CD4-positive, alpha-beta T cell treated with Interleukin-10 for 1 hour (primary cell): ENCODE measurements at regions not wholly inside any gene's neighbourhood (a gene's known extent, or its start where the extent isn't known, plus 50 kb on each side); places are given as distances from the start of the nearest gene placed in this dataset.

ENCODE experiments used
- DNase-seq: peaks from one replicate; pipeline ENCODE4 v3.0.0-alpha.2; 2020

DNA sequence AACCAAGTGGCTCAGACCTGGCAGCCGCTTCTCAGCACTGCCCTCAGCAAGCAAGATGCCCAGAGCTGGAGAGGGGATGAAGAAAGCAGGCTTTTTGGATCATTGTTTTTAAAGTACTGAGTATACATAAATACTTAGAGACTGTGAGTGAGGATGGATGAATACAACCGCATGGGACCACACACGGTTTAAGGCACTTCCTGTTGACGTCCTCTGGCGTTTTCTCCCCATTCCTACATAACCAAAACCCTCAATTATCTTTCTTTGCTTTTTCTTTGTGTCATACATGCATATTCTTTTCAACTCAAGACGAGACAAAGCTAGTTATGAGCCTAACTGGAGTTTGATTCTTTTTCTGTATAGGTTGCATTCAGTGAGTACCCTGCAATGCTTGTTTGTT, 198.4 kb downstream of the GALR1 start:
- DNase-seq: no peak

DNA sequence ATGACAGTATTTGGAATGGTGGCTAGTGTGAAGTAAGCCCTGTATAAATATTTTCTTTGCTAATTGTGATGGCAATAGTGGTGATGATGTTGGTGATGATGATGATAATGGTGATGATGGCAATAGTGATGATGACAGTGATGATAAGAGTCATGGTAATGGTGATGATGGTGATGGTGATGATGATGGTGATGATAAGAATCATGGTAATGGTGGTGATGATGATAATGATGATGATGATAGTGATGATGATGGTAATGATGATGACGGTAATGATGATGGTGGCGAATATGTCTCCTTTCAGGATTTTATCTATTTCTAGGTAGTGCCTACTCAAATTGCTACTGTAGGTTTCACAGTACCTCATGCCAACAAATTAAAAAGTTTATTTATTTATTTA, 205.4 kb downstream of the GALR1 start:
- DNase-seq: no peak

DNA sequence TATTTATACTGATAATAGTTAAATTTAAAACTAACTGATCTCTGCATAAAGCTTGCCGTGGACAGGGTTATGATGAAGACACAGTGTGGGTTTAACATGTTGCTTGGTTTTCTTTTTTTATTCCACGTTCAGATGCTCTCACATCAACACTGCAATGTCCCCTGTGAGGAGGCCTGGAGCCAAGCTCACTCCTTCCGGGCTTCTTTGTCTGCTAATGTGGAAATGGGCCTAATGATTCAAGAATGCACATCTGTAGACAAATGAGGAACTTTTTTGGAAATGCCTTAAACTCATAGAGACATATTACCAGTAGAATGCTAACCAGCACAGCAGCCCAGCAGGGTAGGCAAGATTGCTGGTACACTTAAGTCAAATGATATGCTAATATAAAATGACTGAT, 208.0 kb downstream of the GALR1 start:
- no peak for DNase-seq

DNA sequence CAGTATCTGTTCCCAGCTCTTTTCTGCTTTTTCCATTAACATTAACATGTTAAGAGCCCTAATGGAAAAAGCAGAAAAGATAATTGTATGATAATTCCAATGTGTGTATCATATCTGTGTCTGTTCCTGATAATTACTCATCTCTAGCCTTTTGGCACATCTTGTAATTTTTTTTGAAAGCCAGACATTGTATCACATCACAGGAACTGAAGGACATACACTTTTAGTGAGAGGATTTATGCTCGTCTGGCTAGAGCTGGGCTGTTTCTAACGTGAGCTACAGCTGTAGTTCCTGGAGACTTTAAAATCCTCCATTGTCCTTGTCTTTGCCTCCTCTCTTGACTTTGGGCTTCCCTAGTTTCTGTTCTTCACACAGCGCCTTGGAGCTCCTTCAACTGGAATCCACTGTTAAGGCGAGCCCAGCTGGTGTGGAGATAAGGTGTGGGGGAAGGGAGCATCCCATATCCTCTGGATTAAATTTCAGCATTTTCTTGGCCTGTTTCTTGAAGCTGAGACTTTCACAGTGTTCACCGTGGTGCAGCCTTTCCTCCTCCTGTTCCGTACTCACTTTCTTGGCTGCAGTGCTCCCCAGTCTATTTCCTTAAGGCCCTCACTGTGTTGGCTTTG, 211.5 kb downstream of the GALR1 start:
- DNase-seq: no peak

DNA sequence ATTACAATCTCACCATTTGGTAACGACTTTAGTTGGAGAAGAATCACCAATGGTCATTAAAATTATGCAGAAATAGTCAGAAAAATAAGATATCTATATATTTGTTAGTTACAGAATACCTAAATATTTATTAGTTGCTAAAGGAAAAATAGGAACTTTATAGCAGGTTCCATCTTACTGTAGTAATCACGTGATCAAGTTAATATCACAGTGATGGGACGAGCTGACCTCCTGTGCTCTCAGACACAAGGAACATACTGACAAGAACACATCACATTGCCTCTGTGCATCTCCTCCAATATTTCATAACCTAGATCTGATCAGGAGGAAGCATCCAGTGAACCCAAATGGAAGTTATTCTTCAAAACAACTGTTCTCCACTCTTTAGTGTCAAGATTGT, 215.3 kb downstream of the GALR1 start:
- no peak for DNase-seq

DNA sequence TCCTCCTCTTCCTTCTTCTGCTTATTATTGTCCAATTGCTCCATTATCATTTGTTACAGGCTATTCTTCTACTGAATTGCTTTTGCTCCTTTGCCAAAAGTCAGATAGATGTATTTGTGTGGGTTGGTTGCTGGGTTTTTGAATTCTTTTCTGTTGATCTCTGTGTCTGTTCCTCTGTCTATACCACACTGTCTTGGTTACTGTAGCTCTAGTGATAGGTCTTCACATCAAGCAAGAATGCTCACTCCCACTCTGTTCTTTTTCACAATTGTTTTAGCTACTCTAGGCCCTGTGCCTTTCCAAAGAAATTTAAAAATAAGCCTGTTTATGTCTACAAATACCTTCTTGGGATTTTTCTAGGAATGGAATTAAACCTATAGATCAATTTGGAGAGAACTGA, 217.2 kb downstream of the GALR1 start:
- DNase-seq: no peak

DNA sequence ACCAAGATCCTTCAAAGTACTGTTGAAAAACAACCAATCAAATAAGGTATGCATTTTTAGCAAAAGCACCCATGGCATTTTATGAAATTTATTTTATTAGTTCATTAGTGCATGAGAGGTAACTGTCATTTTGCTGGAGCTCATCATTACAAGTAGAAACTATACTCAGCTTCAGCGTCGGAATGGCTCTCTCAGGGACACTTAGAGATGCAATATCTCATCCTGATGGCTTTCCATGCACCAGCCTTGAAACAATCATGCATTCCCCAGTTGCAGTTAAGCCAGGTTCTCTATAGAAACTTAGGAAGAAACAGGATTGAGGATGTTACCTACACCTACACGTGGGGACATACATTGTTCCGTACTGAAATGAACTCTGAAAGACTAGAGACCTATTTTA, 219.5 kb downstream of the GALR1 start:
- no peak for DNase-seq

DNA sequence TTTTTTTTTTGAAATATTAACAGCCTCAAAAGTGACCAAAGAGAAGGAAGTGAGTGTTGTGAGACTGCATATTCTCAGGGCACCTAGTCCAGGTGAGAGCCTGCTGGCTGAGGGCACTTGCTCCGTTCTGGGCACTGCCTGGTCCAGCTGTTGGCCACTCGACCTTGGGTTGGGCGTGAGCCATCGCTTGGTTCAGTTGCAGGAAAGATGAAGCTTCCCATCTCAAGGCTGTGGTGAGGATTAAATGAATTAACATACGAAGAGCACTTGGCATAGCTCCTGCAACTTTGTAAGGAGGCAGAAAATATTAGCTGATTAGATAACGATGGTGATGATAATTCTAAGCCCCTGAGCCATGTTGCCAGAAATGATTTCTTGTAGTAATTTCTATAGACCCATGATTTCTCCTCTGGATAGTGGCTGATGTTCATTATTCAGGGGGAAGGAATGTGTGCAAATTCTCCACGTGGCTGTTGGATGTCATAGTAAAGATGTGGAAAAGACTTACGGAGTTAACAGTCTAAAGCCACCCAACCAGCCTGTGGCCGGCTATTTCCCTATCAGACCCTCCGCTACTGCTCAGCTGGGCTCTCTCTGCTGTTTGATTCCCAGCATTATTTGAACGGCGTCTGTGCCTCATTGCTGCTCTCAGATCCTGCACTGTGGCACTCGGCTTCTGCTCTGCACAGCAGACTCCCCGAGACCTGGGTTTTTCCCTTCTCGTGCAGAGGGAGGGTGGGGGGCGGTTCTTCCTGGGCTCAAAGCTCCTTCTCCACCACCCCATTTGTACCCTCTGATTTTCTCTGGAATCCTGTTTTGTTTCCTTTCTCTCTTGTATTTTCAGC, 221.1 kb downstream of the GALR1 start:
- no peak for DNase-seq

DNA sequence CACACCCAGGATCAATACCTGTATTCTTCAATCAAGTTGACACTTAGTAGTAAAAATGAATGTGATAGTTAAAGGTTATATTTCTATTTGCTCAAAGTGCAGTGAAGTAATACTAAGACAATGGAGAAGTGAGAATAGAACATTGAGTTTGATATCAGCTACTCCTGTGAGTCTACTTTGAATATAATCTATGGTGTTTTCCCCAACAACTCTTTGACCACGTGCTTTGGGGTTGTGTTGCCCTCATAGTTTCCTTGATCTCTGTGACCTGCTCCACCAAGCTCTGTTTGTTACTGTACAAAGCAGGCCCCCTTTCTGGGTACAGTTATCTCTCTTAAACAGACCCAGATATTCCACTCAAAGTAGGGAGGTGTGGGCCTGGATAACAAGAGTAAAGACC, 222.9 kb downstream of the GALR1 start:
- DNase-seq: no peak

GRCh38 chr18:77478646-77479442, 229.2 kb downstream of the GALR1 start:
- DNase-seq: no peak

GRCh38 chr18:77481541-77481940, 231.9 kb downstream of the GALR1 start:
- DNase-seq: no peak

GRCh38 chr18:77482190-77483085, 232.8 kb downstream of the GALR1 start:
- DNase-seq: no peak

- DNase-seq: no peak
Observed at GRCh38 chr18:77486985-77487384, 237.3 kb downstream of the GALR1 start.

DNA sequence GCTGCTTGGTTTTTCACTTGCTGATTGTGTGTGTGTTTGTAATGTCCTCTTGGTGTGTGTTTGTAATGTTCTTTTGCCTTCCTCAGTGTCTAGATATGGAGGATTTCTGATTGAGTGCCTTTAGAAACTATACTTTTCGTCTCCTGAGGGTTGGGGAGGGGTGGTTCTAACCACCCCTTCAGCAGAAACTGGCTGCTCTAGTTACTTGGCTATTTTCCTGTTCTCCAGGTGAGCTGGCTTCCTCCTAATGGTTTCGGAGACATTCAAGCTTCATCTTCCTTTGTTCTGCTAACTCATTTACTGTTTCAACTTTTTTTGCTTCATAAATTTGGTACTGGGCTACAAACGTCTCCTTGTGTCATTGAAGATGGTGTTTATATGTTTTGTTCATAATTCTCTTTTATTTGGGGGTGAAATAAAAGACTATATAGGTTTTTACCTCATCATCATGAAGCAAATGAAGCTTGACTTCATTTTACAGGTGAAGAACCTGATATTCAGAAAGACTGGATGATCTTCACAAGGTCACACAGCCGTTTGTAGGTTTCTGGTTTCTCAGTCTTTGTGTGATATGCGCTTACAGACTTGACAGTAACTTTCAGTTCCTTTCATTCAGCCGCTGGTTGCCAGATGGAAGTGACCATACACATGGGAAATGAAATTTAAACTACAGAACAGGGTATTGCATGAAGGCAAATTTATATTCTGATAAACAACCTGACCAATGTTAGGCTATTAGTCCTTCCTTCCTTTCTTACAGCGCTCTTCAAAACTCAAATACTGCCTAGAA, 238.5 kb downstream of the GALR1 start:
- no peak for DNase-seq

DNA sequence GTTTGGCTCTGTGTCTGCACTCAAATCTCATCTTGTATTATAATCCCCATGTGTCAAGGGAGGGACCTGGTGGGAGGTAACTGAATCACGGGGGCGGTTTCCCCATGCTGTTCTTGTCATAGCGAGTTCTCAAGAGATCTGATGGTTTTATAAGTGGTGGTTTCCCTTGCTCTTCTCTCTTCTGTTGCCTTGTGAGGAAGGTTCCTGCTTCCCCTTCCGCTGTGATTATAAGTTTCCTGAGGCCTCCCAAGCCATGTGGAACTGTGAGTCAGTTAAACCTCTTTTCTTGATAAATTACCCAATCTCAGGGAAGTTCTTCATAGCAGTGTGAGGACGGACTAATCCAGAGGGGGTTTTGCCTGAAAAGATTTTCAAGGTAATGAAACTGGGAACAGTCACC, 245.4 kb downstream of the GALR1 start:
- no peak for DNase-seq

- DNase-seq: no peak
Observed at GRCh38 chr18:77495982-77496690, 246.5 kb downstream of the GALR1 start.

- no peak for DNase-seq
Observed at GRCh38 chr18:77501266-77501665, 251.6 kb downstream of the GALR1 start.

DNA sequence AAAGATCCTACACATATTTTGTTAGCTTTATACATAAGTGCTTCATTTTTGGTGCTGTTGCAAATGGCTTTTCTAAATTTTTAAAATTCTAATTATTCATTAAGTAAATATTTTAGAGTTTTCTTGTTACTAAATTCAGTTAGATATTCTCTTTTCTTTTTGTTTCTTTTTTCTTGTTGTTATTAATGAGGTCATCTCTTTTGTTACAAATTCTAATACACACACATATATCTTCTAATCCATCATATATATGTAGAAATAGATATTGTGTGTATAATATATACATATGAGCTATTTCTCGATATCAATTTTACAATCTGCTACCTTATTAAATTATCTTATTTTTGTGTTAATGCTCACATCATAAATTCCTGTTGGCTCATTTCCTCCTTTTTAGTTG, 255.9 kb downstream of the GALR1 start:
- no peak for DNase-seq

- DNase-seq: no peak
Observed at GRCh38 chr18:77512152-77512551, 262.5 kb downstream of the GALR1 start.

GRCh38 chr18:77517901-77518300, 268.3 kb downstream of the GALR1 start:
- no peak for DNase-seq

DNA sequence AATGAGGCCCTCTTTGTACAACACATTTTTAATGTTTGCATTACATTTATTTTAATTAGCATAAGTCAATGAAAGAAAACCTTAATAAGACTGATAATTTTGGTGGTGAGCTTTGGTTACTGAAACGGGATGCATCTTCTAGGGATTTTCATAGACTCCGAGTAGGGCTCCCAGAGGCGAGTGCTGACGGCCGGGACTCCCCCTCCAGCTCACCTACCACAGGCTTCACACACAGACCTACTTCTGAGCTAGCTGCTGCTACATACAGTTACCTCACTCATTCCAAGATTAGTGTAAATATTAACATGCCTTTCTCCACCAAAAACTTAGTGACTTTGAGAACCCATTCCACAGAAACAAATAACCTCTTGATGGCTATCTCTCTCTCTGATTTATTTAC, 271.1 kb downstream of the GALR1 start:
- DNase-seq: no peak
